Small intestine (tissue), 7 donors: ENCODE measurements at regions not wholly inside any gene's neighbourhood (a gene's known extent, or its start where the extent isn't known, plus 50 kb on each side); places are given as distances from the start of the nearest gene placed in this dataset.
"Not testable (repeated sequence)": the region's sequence is repeated elsewhere in the genome, so short reads cannot be mapped to it uniquely, and the experiment has no call there.

Experiments
- DNase-seq, 2 donors: peaks; one replicate each; pipeline versions ENCODE4 v3.0.0 to v3.0.0-alpha.2; 2013
- FAIRE-seq: peaks from 2 replicates; lab custom pipeline; 2012; peaks lifted over from hg19 to GRCh38; lab: Jason Lieb, UNC
- H3K27ac ChIP-seq, 3 donors: one replicate each; pipeline ENCODE4 v1.5.1; 2013; ENCODE audit warnings: low read length in 2 of 3, mild to moderate bottlenecking in 2 of 3, control low read depth in 1 of 3, inconsistent platforms in 1 of 3, low read depth in 1 of 3, moderate library complexity in 1 of 3
- H3K27me3 ChIP-seq, 3 donors: one replicate each; pipeline ENCODE4 v1.6.1; 2013; ENCODE audit warnings: low read length in 3 of 3, inconsistent platforms in 1 of 3; ENCODE audit not compliant: control insufficient read depth in 3 of 3, insufficient read depth in 3 of 3
- H3K36me3 ChIP-seq, 3 donors: one replicate each; pipeline ENCODE4 v1.6.1; 2013; ENCODE audit warnings: low read length in 3 of 3, inconsistent platforms in 1 of 3, low read depth in 1 of 3, mild to moderate bottlenecking in 1 of 3, moderate library complexity in 1 of 3; ENCODE audit not compliant: control insufficient read depth in 3 of 3, insufficient read depth in 2 of 3
- H3K4me1 ChIP-seq, 3 donors: one replicate each; pipeline ENCODE4 v1.6.1; 2013; ENCODE audit warnings: low read length in 2 of 3, inconsistent platforms in 1 of 3, low read depth in 1 of 3, mild to moderate bottlenecking in 1 of 3, moderate library complexity in 1 of 3; ENCODE audit not compliant: control insufficient read depth in 3 of 3, insufficient read depth in 2 of 3
- H3K4me3 ChIP-seq, 3 donors: one replicate each; pipeline ENCODE4 v1.5.1; 2013; ENCODE audit warnings: low read length in 3 of 3, control low read depth in 1 of 3, inconsistent platforms in 1 of 3, low read depth in 1 of 3, mild to moderate bottlenecking in 1 of 3, moderate library complexity in 1 of 3
- H3K9me3 ChIP-seq, 2 donors: one replicate each; pipeline ENCODE4 v1.6.1; 2013; ENCODE audit warnings: low read depth in 1 of 2, low read length in 1 of 2; ENCODE audit not compliant: control insufficient read depth in 2 of 2, insufficient read depth in 1 of 2
- WGBS, 3 donors: extraction: QIAGEN DNeasy Blood & Tissue Kit; methylation state at CpG; one replicate each; pipeline ENCODE4 v1.1.7; 2013; 5-methylcytosine and 5-hydroxymethylcytosine counted together
- donor health status: healthy with polysubstance abuse.
- donor health status: control.
- donor health status: control.
- donor health status: Bipolar disorder and iron deficiency.
- donor health status: healthy.

GRCh38 chr5:2536632-2537377 lies 214.7 kb downstream of the IRX2 start:
- 67 to 77% (median 69%) methylated on average over 19 of the region's 19 CpGs for WGBS, 3 donors
- DNase-seq (no peak), FAIRE-seq (no peak)

GRCh38 chr5:2534970-2535369 lies 216.5 kb downstream of the IRX2 start:
- H3K27ac ChIP-seq: no peak overlapping the region
- H3K36me3 ChIP-seq: no peaks in the 10 kb centered on the region
- H3K4me1 ChIP-seq: no peaks in the 10 kb centered on the region
- no peak for FAIRE-seq
- DNase-seq: no peak
- H3K9me3 ChIP-seq: peaks cover 0 to 5% of the 10 kb centered on the region in 2 donors
- H3K27me3 ChIP-seq: peaks cover 0 to 2% (median 0%) of the 10 kb centered on the region in 3 donors
- no peak overlapping the region for H3K4me3 ChIP-seq
- WGBS, 3 donors: 78 to 83% (median 81%) methylated on average over 3 of the region's 3 CpGs

More at GRCh38 chr5:2536632-2537377, 214.7 kb downstream of the IRX2 start:
- Histone ChIP-seq H3K36me3 (no peaks in the 10 kb centered on the region), H3K4me1 (no peaks in the 10 kb centered on the region), H3K27ac (no peak overlapping the region), H3K9me3 (peaks cover 0 to 5% of the 10 kb centered on the region in 2 donors), H3K27me3 (peaks cover 0 to 2% (median 0%) of the 10 kb centered on the region in 3 donors), H3K4me3 (no peak overlapping the region)

- DNase-seq (no peak), FAIRE-seq (no peak)
- Histone ChIP-seq H3K9me3 (peaks cover 0 to 5% of the 10 kb centered on the region in 2 donors), H3K27me3 (peaks cover 0 to 2% (median 0%) of the 10 kb centered on the region in 3 donors), H3K4me1 (no peaks in the 10 kb centered on the region), H3K27ac (no peak overlapping the region), H3K36me3 (no peaks in the 10 kb centered on the region), H3K4me3 (no peak overlapping the region)
- 86 to 88% (median 88%) methylated on average over 3 of the region's 3 CpGs for WGBS, 3 donors
Observed at GRCh38 chr5:2534251-2534650, 217.2 kb downstream of the IRX2 start.

- not testable (repeated sequence) for FAIRE-seq
Observed at GRCh38 chr5:2533848-2534247, 217.6 kb downstream of the IRX2 start.

GRCh38 chr5:2532809-2533208 lies 218.7 kb downstream of the IRX2 start:
- Histone ChIP-seq H3K9me3 (peaks cover 0 to 5% of the 10 kb centered on the region in 2 donors), H3K36me3 (no peaks in the 10 kb centered on the region), H3K27me3 (peaks cover 0 to 2% (median 0%) of the 10 kb centered on the region in 3 donors), H3K27ac (no peak overlapping the region), H3K4me3 (no peak overlapping the region), H3K4me1 (no peaks in the 10 kb centered on the region)
- WGBS, 3 donors: 54 to 66% (median 61%) methylated on average over 5 of the region's 5 CpGs
- no peak for DNase-seq
- no peak for FAIRE-seq

More at GRCh38 chr5:2533848-2534247, 217.6 kb downstream of the IRX2 start:
- not testable (repeated sequence) for H3K27me3 ChIP-seq, H3K27ac ChIP-seq, H3K9me3 ChIP-seq, H3K36me3 ChIP-seq, DNase-seq, H3K4me3 ChIP-seq, H3K4me1 ChIP-seq
- WGBS, 3 donors: 91 to 94% (median 92%) methylated on average over 2 of the region's 2 CpGs

GRCh38 chr5:2531318-2531717 lies 220.2 kb downstream of the IRX2 start:
- Histone ChIP-seq H3K36me3 (no peaks in the 10 kb centered on the region), H3K9me3 (peaks cover 0 to 5% of the 10 kb centered on the region in 2 donors), H3K27me3 (peaks cover 0 to 2% (median 0%) of the 10 kb centered on the region in 3 donors), H3K27ac (no peak overlapping the region), H3K4me1 (no peaks in the 10 kb centered on the region), H3K4me3 (no peak overlapping the region)
- WGBS, 3 donors: 90 to 100% (median 91%) methylated on average over 2 of the region's 2 CpGs
- FAIRE-seq (no peak), DNase-seq (no peak)

GRCh38 chr5:2530609-2531008 lies 220.9 kb downstream of the IRX2 start:
- Histone ChIP-seq H3K36me3 (no peaks in the 10 kb centered on the region), H3K9me3 (peaks cover 0 to 5% of the 10 kb centered on the region in 2 donors), H3K4me3 (no peak overlapping the region), H3K27me3 (peaks cover 0 to 2% (median 0%) of the 10 kb centered on the region in 3 donors), H3K27ac (no peak overlapping the region), H3K4me1 (no peaks in the 10 kb centered on the region)
- no peak for DNase-seq
- FAIRE-seq: no peak
- 62 to 76% (median 74%) methylated on average over 12 of the region's 12 CpGs for WGBS, 3 donors

GRCh38 chr5:2529371-2530092 lies 221.9 kb downstream of the IRX2 start:
- H3K4me1 ChIP-seq: no peaks in the 10 kb centered on the region
- H3K4me3 ChIP-seq: no peak overlapping the region
- no peak for FAIRE-seq
- peaks cover 0 to 5% of the 10 kb centered on the region in 2 donors for H3K9me3 ChIP-seq
- H3K27me3 ChIP-seq: peaks cover 0 to 2% (median 0%) of the 10 kb centered on the region in 3 donors
- 76 to 83% (median 81%) methylated on average over 13 of the region's 13 CpGs for WGBS, 3 donors
- no peak overlapping the region for H3K27ac ChIP-seq
- no peaks in the 10 kb centered on the region for H3K36me3 ChIP-seq
- no peak for DNase-seq
